Aorta (tissue), 5 donors: ENCODE measurements at regions not wholly inside any gene's neighbourhood (a gene's known extent, or its start where the extent isn't known, plus 50 kb on each side); places are given as distances from the start of the nearest gene placed in this dataset.
"Not testable (repeated sequence)": the region's sequence is repeated elsewhere in the genome, so short reads cannot be mapped to it uniquely, and the experiment has no call there.

Experiments
- ATAC-seq: fragments of 200-7000 bp; cut with Tn5 transposase; one replicate; pipeline ENCODE4 v1.9.1; 2022; ENCODE audit warnings: moderate library complexity; ENCODE audit not compliant: low FRiP score
- DNase-seq, 2 donors: peaks; one replicate each; pipeline ENCODE4 v3.0.0-alpha.2; 2020
- H3K27ac ChIP-seq, 2 donors: one replicate each; pipeline ENCODE4 v1.5.1; 2013; ENCODE audit warnings: low read length in 2 of 2, mild to moderate bottlenecking in 2 of 2, moderate library complexity in 2 of 2, control low read depth in 1 of 2, inconsistent platforms in 1 of 2, low read depth in 1 of 2
- H3K27me3 ChIP-seq, 2 donors: one replicate each; pipeline ENCODE4 v1.6.1; 2013; ENCODE audit warnings: control low read depth in 1 of 2, low read length in 1 of 2, mild to moderate bottlenecking in 1 of 2, moderate library complexity in 1 of 2; ENCODE audit not compliant: insufficient read depth in 2 of 2, control insufficient read depth in 1 of 2
- H3K36me3 ChIP-seq, 2 donors: one replicate each; pipeline ENCODE4 v1.6.1; 2013; ENCODE audit warnings: control low read depth in 1 of 2, low read length in 1 of 2, mild to moderate bottlenecking in 1 of 2; ENCODE audit not compliant: insufficient read depth in 2 of 2, control insufficient read depth in 1 of 2
- H3K4me1 ChIP-seq, 2 donors: one replicate each; pipeline ENCODE4 v1.6.1; 2013; ENCODE audit warnings: low read length in 2 of 2, control low read depth in 1 of 2, mild to moderate bottlenecking in 1 of 2, moderate library complexity in 1 of 2; ENCODE audit not compliant: insufficient read depth in 2 of 2, control insufficient read depth in 1 of 2
- H3K4me3 ChIP-seq, 2 donors: one replicate each; pipeline ENCODE4 v1.5.1; 2013; ENCODE audit warnings: low read length in 2 of 2, control low read depth in 1 of 2, mild to moderate bottlenecking in 1 of 2
- H3K9me3 ChIP-seq: one replicate; pipeline ENCODE4 v1.6.1; 2013; ENCODE audit warnings: mild to moderate bottlenecking, low read length; ENCODE audit not compliant: control insufficient read depth
- WGBS, 2 donors: extraction: QIAGEN DNeasy Blood & Tissue Kit; methylation state at CpG; one replicate each; pipeline ENCODE4 v1.1.7; 2013; 5-methylcytosine and 5-hydroxymethylcytosine counted together
- intact Hi-C, 2 donors: fragments of 100-400 bp; cut with DNase I; formaldehyde crosslinking; loops; one replicate each; pipeline versions ENCODE4 v1.14.2 to v1.15.0; 2022
- donor health status: healthy with polysubstance abuse.
- donor health status: Bipolar disorder and iron deficiency.
- donor health status: DM: no; HTN: no; CAD: no.
- donor health status: DM: no; HTN: no; CAD: no.
- donor health status: DM: yes; HTN: yes; CAD: no.

DNA sequence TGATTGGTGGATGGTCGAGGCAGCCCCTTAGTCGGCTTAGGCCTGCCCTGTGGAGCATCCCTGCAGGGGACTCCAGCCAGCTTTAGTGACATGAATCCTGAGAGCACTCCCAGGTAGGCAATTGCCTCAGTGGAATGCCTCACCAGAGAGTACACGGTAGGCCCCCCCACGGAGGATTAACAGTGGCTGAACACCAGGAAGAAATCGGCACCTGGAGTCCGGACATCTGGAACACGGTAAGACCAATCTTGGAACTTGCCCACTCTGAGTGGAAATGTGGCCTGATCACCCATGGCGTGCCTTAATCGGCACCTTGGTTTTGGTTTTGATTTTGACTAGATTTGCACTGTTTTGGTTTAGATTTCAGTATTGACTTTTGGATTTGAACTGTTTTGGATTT is 326.2 kb upstream of the NCKAP5 start:
- 85 to 87% methylated on average over 9 of the region's 9 CpGs for WGBS, 2 donors
- H3K9me3 ChIP-seq: no peaks in the 10 kb centered on the region
- no peaks in the 10 kb centered on the region for H3K36me3 ChIP-seq

DNA sequence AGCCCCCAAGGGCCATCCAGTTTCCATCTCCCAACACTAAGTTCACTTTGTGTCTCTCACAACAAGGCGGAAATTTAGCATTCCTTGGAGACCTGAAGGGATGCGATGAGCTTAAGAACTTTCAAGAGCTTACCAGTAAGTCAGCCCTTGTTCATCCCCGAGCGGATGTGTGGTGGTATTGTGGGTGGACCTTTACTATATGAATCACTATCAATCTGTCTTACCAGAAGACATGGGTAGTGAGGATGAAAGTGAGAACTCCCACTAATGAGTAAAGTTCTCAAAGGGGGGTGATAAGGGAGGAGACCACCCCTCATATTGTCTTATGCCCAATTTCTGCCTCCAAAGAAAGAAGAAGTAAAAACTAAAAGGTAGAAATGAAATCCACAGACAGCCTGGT is 329.6 kb upstream of the NCKAP5 start:
- H3K27me3 ChIP-seq, ATAC-seq, H3K36me3 ChIP-seq, DNase-seq, H3K4me3 ChIP-seq, intact Hi-C loops, H3K27ac ChIP-seq, H3K4me1 ChIP-seq, H3K9me3 ChIP-seq: not testable (repeated sequence)
- 73 to 83% methylated on average over 4 of the region's 4 CpGs for WGBS, 2 donors

More for the DNA sequence above, 326.2 kb upstream of the NCKAP5 start:
- intact Hi-C loops: no loop called here
- no peaks in the 10 kb centered on the region for H3K27me3 ChIP-seq
- H3K27ac ChIP-seq: no peak overlapping the region
- DNase-seq (no peak), ATAC-seq (no peak)
- H3K4me1 ChIP-seq: no peaks in the 10 kb centered on the region
- no peak overlapping the region for H3K4me3 ChIP-seq

DNA sequence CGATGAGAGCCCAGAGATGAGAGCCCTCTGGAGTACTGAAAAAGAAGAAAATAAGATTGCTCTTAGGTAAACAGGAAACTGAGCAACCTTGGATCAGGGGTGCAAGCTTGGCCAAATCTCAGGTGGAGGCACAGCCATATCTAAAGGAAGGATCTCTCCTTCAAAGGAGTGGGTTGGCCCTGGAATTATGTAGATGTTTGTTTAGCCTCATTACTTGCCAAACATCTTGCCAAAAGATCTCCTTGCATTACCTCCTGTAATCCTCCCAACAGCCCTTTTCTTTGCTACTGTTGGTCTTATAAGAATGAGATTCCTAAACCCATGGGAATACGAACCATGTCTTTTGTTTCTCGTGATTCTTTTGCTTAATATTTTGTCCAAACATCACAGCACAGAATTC is 332.6 kb upstream of the NCKAP5 start:
- Histone ChIP-seq H3K4me3 (no peak overlapping the region), H3K36me3 (no peaks in the 10 kb centered on the region), H3K4me1 (no peaks in the 10 kb centered on the region), H3K27ac (no peak overlapping the region), H3K27me3 (no peaks in the 10 kb centered on the region), H3K9me3 (no peaks in the 10 kb centered on the region)
- DNase-seq (no peak), ATAC-seq (no peak)
- WGBS, 2 donors: 77 to 80% methylated on average over 3 of the region's 3 CpGs
- intact Hi-C loops: no loop called here

DNA sequence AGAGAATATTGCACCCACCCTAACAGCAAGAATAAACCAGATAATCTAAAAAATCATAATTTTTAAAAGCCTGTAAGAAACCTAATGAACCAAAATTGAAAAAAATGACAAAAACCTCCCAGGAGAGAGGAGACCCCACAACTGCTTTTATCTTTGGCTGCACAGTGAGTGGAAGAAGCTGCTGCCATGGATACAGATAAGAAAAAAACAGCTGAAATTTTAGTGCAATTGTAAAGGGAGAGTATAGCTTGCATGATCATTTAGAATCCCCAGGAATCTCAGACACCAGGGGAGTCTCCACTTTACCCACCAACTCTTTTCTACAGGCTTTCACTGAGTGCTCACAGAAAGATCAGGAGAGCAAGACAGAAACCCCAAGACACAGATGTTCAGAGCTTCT is 338.1 kb upstream of the NCKAP5 start:
- DNase-seq: no peak

DNA sequence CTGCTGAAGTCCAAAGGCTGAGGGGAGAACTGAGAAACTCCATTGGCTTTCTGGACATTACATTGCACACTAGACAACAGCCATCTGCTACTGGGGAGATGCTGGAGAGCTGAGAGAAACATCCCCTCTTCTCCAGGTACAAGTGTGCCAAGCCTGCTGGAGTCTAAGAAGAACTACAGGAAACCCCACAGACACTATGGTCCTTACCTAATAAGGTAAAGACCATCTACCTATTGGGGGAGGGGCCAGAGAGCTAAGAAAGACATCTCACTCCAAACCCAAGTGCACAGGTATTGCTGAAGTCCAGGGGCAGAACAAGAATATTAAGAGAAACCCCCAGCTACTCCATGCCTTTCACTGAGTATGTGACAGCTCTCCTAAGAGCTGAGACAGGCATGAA is 338.7 kb upstream of the NCKAP5 start:
- DNase-seq: no peak

More for the DNA sequence above, 338.1 kb upstream of the NCKAP5 start:
- H3K27me3 ChIP-seq: no peaks in the 10 kb centered on the region
- H3K4me3 ChIP-seq: no peak overlapping the region
- no peak overlapping the region for H3K27ac ChIP-seq
- peaks cover 3% of the 10 kb centered on the region for H3K9me3 ChIP-seq
- no peaks in the 10 kb centered on the region for H3K36me3 ChIP-seq
- H3K4me1 ChIP-seq: no peaks in the 10 kb centered on the region
- ATAC-seq: no peak
- intact Hi-C loops: no loop called here

DNA sequence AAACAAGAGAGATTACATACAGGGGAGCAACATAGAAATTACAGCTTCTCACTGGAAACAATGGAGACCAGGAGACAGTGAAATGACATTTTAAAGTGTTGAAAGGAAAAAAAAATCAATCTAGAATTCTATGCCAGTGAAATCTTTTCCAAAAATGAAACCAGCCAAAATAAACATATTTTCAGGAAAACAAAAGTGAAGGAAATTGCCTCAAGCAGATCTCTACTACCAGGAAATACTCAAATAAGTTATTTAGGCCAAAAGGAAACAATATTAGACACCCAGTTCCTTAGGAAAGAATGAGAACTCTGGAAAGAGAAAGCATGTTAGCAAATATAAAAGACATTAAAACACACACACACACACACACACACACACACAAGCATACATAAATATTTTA is 339.9 kb upstream of the NCKAP5 start:
- Histone ChIP-seq H3K9me3 (peaks cover 3% of the 10 kb centered on the region), H3K27ac (no peak overlapping the region), H3K27me3 (no peaks in the 10 kb centered on the region), H3K4me1 (no peaks in the 10 kb centered on the region), H3K4me3 (no peak overlapping the region), H3K36me3 (no peaks in the 10 kb centered on the region)
- ATAC-seq (no peak), DNase-seq (no peak)
- intact Hi-C loops: no loop called here

More for the DNA sequence above, 338.7 kb upstream of the NCKAP5 start:
- Histone ChIP-seq H3K27me3 (no peaks in the 10 kb centered on the region), H3K4me3 (no peak overlapping the region), H3K9me3 (peaks cover 3% of the 10 kb centered on the region), H3K4me1 (no peaks in the 10 kb centered on the region), H3K36me3 (no peaks in the 10 kb centered on the region), H3K27ac (no peak overlapping the region)
- ATAC-seq: no peak
- intact Hi-C loops: no loop called here

DNA sequence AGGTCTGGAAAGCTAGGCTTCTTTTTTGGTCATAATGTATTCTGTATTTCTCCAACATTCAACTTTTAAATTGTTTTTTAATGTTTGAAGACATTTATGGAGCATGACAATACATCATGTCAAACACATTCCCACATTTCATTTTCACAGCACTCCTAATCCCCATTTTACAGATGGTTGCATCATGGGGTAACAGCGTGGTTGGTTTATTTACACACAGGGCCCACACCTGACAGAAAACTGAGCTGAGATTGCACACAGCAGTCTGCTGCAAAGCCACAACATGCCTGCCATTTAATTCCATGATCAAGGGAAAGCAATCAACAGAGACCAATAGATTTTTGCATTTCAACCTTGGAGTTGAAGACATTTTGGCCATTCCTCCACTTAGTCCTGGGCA is 335.7 kb upstream of the MGAT5 start:
- DNase-seq: no peak
- WGBS, 2 donors: 62 to 76% methylated on average over 1 of the region's 1 CpG
- Histone ChIP-seq H3K4me1 (no peaks in the 10 kb centered on the region), H3K9me3 (peaks cover 2% of the 10 kb centered on the region), H3K4me3 (no peak overlapping the region), H3K36me3 (no peaks in the 10 kb centered on the region), H3K27me3 (no peaks in the 10 kb centered on the region), H3K27ac (no peak overlapping the region)
- ATAC-seq: no peak
- intact Hi-C loops: no loop called here

DNA sequence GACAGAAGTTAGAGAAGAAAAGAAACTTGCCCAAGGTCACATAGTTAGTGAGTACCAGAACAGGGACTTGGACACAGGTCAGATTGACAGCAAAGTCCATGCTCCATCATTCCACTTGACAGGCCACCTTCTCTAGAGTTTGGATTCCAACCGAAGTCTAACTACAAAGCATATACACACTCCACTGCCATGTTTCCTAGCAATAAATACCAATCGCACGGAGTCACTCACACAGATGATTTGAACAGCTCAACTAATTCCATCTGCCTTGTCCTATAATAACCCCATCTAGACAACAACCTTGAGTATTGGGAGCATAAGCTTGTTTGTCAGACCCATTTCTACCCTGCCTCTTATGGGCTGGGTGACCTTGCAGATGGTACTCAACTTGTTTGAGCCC is 334.6 kb upstream of the MGAT5 start:
- H3K9me3 ChIP-seq: peaks cover 2% of the 10 kb centered on the region
- ATAC-seq (no peak), DNase-seq (no peak)
- no peaks in the 10 kb centered on the region for H3K4me1 ChIP-seq
- H3K36me3 ChIP-seq: no peaks in the 10 kb centered on the region
- WGBS, 2 donors: 52 to 58% methylated on average over 3 of the region's 3 CpGs
- H3K27ac ChIP-seq: no peak overlapping the region
- no peak overlapping the region for H3K4me3 ChIP-seq
- no peaks in the 10 kb centered on the region for H3K27me3 ChIP-seq
- intact Hi-C loops: no loop called here

DNA sequence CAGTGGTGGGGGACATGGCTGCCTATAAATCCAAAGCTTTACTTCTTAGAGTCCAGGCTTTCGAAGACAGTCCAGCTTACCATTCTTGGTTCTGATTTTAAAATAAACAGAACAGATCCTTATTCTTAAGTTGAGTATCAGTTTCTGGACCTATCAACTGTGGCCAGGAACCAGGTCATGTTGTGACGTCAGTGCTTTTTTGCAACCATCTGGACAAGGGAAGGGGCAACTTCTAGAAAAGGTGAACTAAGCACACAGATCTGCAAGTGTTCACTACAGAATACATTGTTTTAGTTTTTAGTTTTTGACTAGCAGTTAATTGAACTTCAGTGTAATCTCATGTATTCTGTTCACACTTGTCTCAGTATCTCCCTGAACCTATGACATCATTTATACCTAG is 326.0 kb upstream of the MGAT5 start:
- Histone ChIP-seq H3K9me3 (peaks cover 2% of the 10 kb centered on the region), H3K36me3 (no peaks in the 10 kb centered on the region), H3K4me3 (no peak overlapping the region), H3K4me1 (no peaks in the 10 kb centered on the region), H3K27me3 (no peaks in the 10 kb centered on the region), H3K27ac (no peak overlapping the region)
- intact Hi-C loops: no loop called here
- WGBS, 2 donors: 81 to 85% methylated on average over 2 of the region's 2 CpGs
- ATAC-seq: no peak
- no peak for DNase-seq
